GM12864 (cell line): ENCODE measurements at regions not wholly inside any gene's neighbourhood (a gene's known extent, or its start where the extent isn't known, plus 50 kb on each side); places are given as distances from the start of the nearest gene placed in this dataset.

Experiments used
- DNase-seq: peaks from one replicate; pipeline ENCODE4 v3.0.0-alpha.2; 2011; ENCODE audit warnings: low read depth
- H3K4me3 ChIP-seq: 2 replicates; pipeline ENCODE4 v1.5.1; 2011; ENCODE audit warnings: mild to moderate bottlenecking, low read depth, low read length, control low read depth
- CTCF ChIP-seq: IDR thresholded peaks from 2 replicates; pipeline ENCODE4 v1.5.1; 2011; ENCODE audit warnings: low read depth, mild to moderate bottlenecking, moderate library complexity, low read length, control low read depth, inconsistent platforms; ENCODE audit errors: missing control alignments

- no peak for TF ChIP-seq CTCF
- DNase-seq = no peak
- H3K4me3 ChIP-seq = no peak overlapping the region
Observed at GRCh38 chr9:88287972-88288371, 100.3 kb upstream of the SPIN1 start.

DNA sequence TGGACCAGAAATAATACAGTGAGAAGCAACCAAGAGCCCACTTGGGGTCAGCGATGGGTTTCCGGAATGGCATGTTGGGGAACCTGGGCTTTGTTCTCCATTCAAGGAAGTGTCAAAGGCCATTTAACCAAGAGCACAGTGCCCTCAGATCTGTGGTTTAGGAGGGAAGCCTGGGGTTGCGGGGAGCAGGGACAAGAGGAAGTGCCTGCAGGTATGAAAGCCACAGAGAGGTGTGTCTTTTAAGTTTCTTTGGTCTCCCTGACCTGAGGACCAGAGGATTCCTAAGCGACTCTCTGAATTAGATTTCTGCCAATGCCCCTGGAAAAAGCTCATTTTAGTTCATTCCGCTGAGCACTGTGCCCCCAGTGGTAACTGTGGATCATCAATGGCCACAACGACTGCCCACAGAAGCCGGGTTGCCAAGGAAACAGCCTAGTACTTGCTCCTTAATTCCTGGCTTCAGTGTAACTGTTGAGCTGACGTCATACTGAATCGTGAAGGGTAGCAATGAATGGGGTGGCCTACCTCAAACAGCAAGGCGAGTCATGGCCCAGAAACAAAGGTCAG, 107.3 kb upstream of the SPIN1 start:
- no peak for TF ChIP-seq CTCF
- H3K4me3 ChIP-seq = no peak overlapping the region
- no peak for DNase-seq

- DNase-seq = no peak
- TF ChIP-seq CTCF = no peak
- no peak overlapping the region for H3K4me3 ChIP-seq
Observed at GRCh38 chr9:88278036-88278435, 110.2 kb upstream of the SPIN1 start.

- no peak for TF ChIP-seq CTCF
Observed at GRCh38 chr9:88274078-88274477, 114.2 kb upstream of the SPIN1 start.

GRCh38 chr9:88272986-88273385, 115.3 kb upstream of the SPIN1 start:
- H3K4me3 ChIP-seq = no peak overlapping the region
- no peak for DNase-seq
- TF ChIP-seq CTCF = no peak

More at GRCh38 chr9:88274078-88274477, 114.2 kb upstream of the SPIN1 start:
- no peak for DNase-seq
- H3K4me3 ChIP-seq = no peak overlapping the region

- TF ChIP-seq CTCF = no peak
- H3K4me3 ChIP-seq = no peak overlapping the region
- no peak for DNase-seq
Observed at GRCh38 chr9:88270413-88270812, 117.8 kb upstream of the SPIN1 start.

DNA sequence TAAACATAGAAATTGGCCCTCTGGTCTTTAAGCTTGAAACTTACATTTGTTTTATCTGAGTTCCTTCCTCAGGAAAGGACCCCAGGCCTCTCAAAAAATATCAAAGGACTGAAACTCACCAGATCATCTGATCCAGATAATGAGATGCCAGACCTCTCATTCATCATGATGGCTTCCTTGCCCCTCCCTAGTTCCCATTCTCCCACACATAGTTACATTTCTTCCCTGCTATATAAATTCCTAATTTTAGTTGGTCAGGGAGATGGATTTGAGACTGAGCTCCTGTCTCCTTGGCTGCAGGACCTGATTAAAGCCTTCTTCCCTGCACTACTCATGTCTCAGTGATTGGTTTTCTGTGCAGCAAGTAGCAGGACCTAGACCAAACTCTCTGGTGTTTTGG, 119.4 kb upstream of the SPIN1 start:
- no peak for TF ChIP-seq CTCF
- DNase-seq = no peak
- H3K4me3 ChIP-seq = no peak overlapping the region
